GM13976 (cell line): ENCODE measurements at regions not wholly inside any gene's neighbourhood (a gene's known extent, or its start where the extent isn't known, plus 50 kb on each side); places are given as distances from the start of the nearest gene placed in this dataset.

Experiments used
- DNase-seq: peaks from one replicate; pipeline ENCODE4 v3.0.0; 2012; ENCODE audit warnings: low spot score
- CTCF ChIP-seq: IDR thresholded peaks from 2 replicates; pipeline ENCODE4 v1.5.1; 2012; ENCODE audit warnings: borderline replicate concordance, mild to moderate bottlenecking; ENCODE audit not compliant: insufficient read depth; ENCODE audit errors: extremely low read depth, missing control alignments, control extremely low read depth
- in situ Hi-C: fragments of 300-500 bp; cut with MboI; formaldehyde crosslinking; loops from one replicate; pipeline ENCODE4 v1.12.0; 2022; ENCODE audit warnings: low sequenced_read_pairs, mixed read lengths, inconsistent platforms; ENCODE audit not compliant: unreplicated experiment

- TF ChIP-seq CTCF: no peak
- in situ Hi-C loops: no loop called here
- no peak for DNase-seq
Observed at GRCh38 chr3:107206945-107207344, 170.3 kb upstream of the CCDC54 start.

- no peak for TF ChIP-seq CTCF
- no peak for DNase-seq
Observed at GRCh38 chr3:107208100-107208499, 169.1 kb upstream of the CCDC54 start.

GRCh38 chr3:107208796-107209195 is 168.4 kb upstream of the CCDC54 start:
- no peak for TF ChIP-seq CTCF
- no peak for DNase-seq
- in situ Hi-C loops: no loop called here

More at GRCh38 chr3:107208100-107208499, 169.1 kb upstream of the CCDC54 start:
- in situ Hi-C loops: no loop called here

- TF ChIP-seq CTCF: no peak
- in situ Hi-C loops: no loop called here
Observed at GRCh38 chr3:107209302-107209990, 167.8 kb upstream of the CCDC54 start.

GRCh38 chr3:107211608-107212007 is 165.6 kb upstream of the CCDC54 start:
- no peak for TF ChIP-seq CTCF
- in situ Hi-C loops: no loop called here
- DNase-seq: no peak

More at GRCh38 chr3:107209302-107209990, 167.8 kb upstream of the CCDC54 start:
- DNase-seq: no peak

GRCh38 chr3:107212618-107213017 is 164.6 kb upstream of the CCDC54 start:
- in situ Hi-C loops: no loop called here
- no peak for TF ChIP-seq CTCF
- DNase-seq: no peak

- TF ChIP-seq CTCF: no peak
- in situ Hi-C loops: no loop called here
- no peak for DNase-seq
Observed at GRCh38 chr3:107213044-107213669, 164.1 kb upstream of the CCDC54 start.
